GM19395 (cell line): ENCODE measurements at regions not wholly inside any gene's neighbourhood (a gene's known extent, or its start where the extent isn't known, plus 50 kb on each side); places are given as distances from the start of the nearest gene placed in this dataset.

Experiments
- ATAC-seq: cut with Tn5 transposase; IDR thresholded peaks from one replicate; pipeline ENCODE4 v1.9.1; 2021; ENCODE audit warnings: mild to moderate bottlenecking, moderate library complexity; ENCODE audit not compliant: unreplicated experiment

GRCh38 chr3:194961571-194961970 is 275.9 kb downstream of the FAM43A start:
- no peak for ATAC-seq

GRCh38 chr3:194962056-194962455 is 276.4 kb downstream of the FAM43A start:
- ATAC-seq = no peak

GRCh38 chr3:194964809-194965208 is 279.1 kb downstream of the FAM43A start:
- ATAC-seq = no peak

GRCh38 chr3:194967151-194968117 is 281.8 kb downstream of the FAM43A start:
- ATAC-seq = no peak

- no peak for ATAC-seq
Measured at GRCh38 chr3:194970066-194970465, 284.4 kb downstream of the FAM43A start.

- no peak for ATAC-seq
Measured at GRCh38 chr3:194971009-194971408, 285.3 kb downstream of the FAM43A start.

GRCh38 chr3:194971965-194972364 is 286.3 kb downstream of the FAM43A start:
- no peak for ATAC-seq

- no peak for ATAC-seq
Measured at GRCh38 chr3:194972641-194973040, 287.0 kb downstream of the FAM43A start.

- ATAC-seq = no peak
Measured at GRCh38 chr3:194973366-194974000, 287.8 kb downstream of the FAM43A start.

- ATAC-seq = no peak
Measured at GRCh38 chr3:194974468-194975135, 288.9 kb downstream of the FAM43A start.

- no peak for ATAC-seq
Measured at GRCh38 chr3:194976049-194976451, 290.4 kb downstream of the FAM43A start.

GRCh38 chr3:194976874-194977273 is 291.2 kb downstream of the FAM43A start:
- no peak for ATAC-seq

GRCh38 chr3:194977356-194977755 is 291.7 kb downstream of the FAM43A start:
- ATAC-seq = no peak

- no peak for ATAC-seq
Measured at GRCh38 chr3:194979173-194979572, 291.8 kb downstream of the XXYLT1 start.

- no peak for ATAC-seq
Measured at GRCh38 chr3:194982472-194982871, 288.5 kb downstream of the XXYLT1 start.

- no peak for ATAC-seq
Measured at GRCh38 chr3:194983121-194983520, 287.8 kb downstream of the XXYLT1 start.

GRCh38 chr3:194983620-194984019 is 287.3 kb downstream of the XXYLT1 start:
- ATAC-seq = no peak

- ATAC-seq = no peak
Measured at GRCh38 chr3:194984066-194984465, 286.9 kb downstream of the XXYLT1 start.

GRCh38 chr3:194984622-194985021 is 286.3 kb downstream of the XXYLT1 start:
- ATAC-seq = no peak

- ATAC-seq = no peak
Measured at GRCh38 chr3:194985031-194985578, 285.9 kb downstream of the XXYLT1 start.
